Stimulated activated CD4-positive, alpha-beta T cell treated with anti-CD3 and anti-CD28 coated beads, Interleukin-2, amount 100 ng/mL, for 24 hours (primary cell): ENCODE measurements at regions not wholly inside any gene's neighbourhood (a gene's known extent, or its start where the extent isn't known, plus 50 kb on each side); places are given as distances from the start of the nearest gene placed in this dataset.

ENCODE experiments used
- DNase-seq, 2 donors: peaks; one replicate each; pipeline ENCODE4 v3.0.0-alpha.2; 2020

GRCh38 chr2:217652761-217653639, 349.8 kb downstream of the TNS1 start:
- no peak for DNase-seq

DNA sequence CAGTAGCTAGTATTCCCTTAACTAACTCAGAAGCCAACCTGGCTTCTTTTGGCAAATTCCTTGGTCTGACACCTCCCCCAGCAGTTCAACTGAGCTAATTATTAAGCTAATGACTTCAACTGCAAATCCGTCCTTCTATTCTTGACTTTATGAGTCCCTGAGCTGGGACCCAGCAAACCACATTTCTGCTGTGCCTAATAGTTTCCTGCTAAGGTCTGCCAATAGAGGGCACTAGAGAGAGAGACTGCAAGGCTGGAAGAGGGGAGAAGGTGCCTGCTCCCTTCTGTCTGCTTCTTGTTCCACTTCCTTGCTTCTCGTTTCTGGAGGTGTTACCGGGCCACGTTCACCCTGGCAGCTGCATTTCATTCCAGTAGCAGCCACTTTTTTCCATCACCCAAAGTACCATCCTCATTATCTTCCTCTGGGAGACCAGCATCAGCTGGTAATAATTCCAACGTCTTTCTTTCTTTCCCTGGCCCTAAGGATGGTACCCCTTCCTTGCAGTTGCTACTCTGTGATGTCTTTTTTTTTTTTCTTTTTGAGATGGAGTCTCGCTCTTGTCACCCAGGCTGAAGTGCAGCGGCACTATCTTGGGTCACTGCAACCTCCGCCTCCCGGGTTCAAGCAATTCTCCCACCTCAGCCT, 352.0 kb downstream of the TNS1 start:
- peak in 1 of 2 donors; percentile 4 for DNase-seq

- DNase-seq: no peak
Observed at GRCh38 chr2:217650229-217650628, 352.6 kb downstream of the TNS1 start.

DNA sequence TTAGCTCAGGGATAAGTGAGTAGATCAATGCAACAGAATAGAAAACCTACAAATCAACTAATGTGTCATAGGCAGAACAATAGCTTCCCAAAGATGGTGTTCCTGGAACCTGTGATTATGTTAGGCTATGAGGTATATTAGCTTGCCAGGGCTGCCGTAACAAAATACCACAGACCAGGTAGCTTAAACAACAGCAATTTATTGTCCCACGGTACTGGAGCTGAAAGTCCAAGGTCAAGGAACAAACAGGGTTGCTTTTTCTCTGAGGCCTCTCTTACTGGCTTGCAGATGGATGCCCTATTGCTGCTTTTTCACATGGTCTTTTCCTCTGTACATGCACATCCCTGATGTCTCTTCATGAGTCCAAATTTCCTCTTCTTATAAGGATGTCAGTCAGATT, 354.9 kb downstream of the TNS1 start:
- DNase-seq: no peak

GRCh38 chr2:217647226-217647625, 355.6 kb downstream of the TNS1 start:
- DNase-seq: no peak

GRCh38 chr2:217645896-217646295, 356.9 kb downstream of the TNS1 start:
- no peak for DNase-seq

GRCh38 chr2:217643789-217644301, 358.9 kb downstream of the TNS1 start:
- no peak for DNase-seq

DNA sequence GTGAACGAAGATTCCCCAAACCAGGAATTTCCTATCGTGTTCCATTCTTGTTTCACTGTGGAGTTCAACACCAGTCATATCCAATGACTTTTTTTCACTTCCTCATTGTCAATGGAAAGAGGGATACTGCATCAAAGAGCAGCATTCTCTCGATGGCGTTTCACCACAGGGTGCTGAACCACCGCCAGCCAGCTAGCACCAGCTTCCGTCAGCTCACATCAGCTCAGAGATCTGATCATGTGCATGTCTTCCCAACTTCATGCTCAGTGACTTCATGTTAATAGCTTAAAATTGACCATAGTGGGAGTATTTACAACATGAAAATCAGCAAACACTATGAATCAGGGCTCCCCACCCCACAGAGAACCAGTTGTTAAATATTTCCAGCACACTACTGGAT, 359.9 kb downstream of the TNS1 start:
- no peak for DNase-seq

DNA sequence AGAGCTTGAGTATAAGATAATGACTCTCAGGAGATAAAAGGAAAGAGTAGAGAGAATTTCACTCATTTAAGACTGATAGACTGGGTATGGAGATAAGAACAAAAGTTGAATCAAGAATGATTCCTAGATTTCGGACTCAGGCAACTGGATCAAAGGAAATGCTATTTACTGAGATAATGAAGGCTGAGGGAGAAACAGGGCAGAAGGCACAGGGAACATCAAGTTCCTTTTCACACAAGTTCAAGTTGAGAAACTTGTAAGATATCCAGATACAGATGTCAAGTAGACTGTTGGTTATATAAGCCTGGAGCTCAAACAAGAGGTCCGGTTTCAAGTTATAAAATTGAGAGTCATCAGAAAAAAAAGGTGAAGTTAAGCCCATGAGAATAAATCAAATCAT, 360.8 kb downstream of the TNS1 start:
- DNase-seq: no peak

- no peak for DNase-seq
Observed at GRCh38 chr2:217639481-217639880, 363.3 kb downstream of the TNS1 start.

GRCh38 chr2:217638533-217638932, 364.3 kb downstream of the TNS1 start:
- DNase-seq: no peak

GRCh38 chr2:217638031-217638430, 364.8 kb downstream of the TNS1 start:
- no peak for DNase-seq

DNA sequence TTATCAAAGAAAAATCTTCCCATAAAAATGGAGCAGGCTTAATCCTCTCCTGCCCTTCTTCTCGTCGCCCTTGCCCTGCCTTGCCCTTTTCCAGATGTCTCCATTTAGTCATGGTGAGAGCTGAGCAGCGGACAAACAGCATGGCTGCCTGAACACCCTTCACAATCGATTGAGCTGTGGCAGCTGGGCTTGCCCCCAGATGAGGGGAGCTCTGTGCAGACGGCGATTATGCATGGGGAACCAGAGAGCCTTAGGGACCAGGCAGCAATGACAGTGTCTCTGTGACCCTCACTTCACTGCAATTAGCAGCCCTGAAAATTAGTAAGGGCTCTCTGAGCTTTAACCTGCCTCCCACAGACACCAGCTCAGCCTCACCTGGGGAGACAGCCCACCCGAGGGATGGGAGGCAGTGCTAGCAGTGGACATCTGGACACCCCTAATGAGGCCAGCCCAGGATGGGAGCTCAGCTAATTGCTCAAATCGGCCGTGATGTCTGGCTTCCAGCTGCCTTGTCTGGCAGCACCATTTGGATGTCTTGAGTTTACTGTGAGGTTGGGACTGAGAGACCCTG, 365.7 kb downstream of the TNS1 start:
- DNase-seq: no peak

GRCh38 chr2:217636578-217636977, 366.2 kb downstream of the TNS1 start:
- no peak for DNase-seq

- DNase-seq: no peak
Observed at GRCh38 chr2:217634871-217635270, 367.9 kb downstream of the TNS1 start.

DNA sequence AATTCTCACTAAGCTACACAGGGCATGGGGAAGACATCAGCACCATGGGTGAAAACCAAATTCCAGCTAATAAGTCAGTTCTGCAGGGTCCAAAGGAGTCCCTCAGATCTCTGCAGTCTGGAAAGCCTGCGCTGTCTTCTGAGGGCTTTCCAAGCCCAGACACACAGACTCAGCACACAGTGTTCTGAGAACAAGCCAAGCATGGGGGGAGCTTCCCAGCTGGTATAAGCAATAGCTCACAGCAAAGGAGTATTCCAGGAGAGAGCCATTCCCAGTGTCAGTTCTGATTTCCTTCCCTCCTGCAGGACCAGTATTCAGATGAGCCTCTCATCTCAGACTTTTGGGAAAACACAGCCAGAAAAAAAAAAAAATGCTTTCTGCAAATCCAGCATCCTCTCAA, 370.8 kb downstream of the TNS1 start:
- no peak for DNase-seq

GRCh38 chr2:217631115-217631514, 371.7 kb downstream of the TNS1 start:
- DNase-seq: no peak

GRCh38 chr2:217629347-217629746, 373.4 kb downstream of the TNS1 start:
- no peak for DNase-seq

- DNase-seq: no peak
Observed at GRCh38 chr2:217628061-217628460, 374.7 kb downstream of the TNS1 start.

GRCh38 chr2:217626926-217627325, 375.9 kb downstream of the TNS1 start:
- DNase-seq: no peak

- no peak for DNase-seq
Observed at GRCh38 chr2:217625557-217626169, 377.1 kb downstream of the TNS1 start.

DNA sequence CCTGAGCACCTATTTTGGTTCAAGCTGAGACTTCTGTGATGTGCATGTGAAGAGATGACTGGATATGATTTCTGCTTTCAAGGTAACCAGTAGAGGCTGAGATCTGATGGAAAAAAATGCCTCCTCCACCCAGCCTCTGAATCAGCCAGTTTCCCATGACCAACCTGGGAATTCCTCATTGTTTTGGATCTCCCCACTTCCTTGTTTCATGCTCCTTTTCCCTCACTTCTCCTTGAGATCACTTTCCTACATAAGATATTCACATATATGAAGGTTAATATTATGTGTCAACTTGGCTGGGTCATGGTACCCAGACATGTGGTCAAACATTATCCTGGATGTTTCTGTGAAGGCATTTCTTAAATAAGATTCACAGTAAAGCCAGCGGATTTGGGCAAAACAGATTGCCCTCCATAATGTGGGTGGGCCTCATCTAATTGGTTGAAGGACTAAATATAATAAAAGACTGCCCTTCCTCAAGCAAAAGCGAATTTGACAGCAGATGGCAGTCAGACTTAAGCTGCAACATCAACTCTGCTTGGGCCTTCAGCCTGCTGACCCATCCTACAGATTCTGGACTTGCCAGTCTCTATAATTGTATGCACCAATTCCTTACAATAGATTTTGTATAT, 379.4 kb downstream of the TNS1 start:
- DNase-seq: no peak
